ENCODE measurements at regions not wholly inside any gene's neighbourhood (a gene's known extent, or its start where the extent isn't known, plus 50 kb on each side); places are given as distances from the start of the nearest gene placed in this dataset.

GRCh38 chr13:74214321-74214720, 80.1 kb upstream of the KLF12 start:
- TF ChIP-seq, protein P1, sequence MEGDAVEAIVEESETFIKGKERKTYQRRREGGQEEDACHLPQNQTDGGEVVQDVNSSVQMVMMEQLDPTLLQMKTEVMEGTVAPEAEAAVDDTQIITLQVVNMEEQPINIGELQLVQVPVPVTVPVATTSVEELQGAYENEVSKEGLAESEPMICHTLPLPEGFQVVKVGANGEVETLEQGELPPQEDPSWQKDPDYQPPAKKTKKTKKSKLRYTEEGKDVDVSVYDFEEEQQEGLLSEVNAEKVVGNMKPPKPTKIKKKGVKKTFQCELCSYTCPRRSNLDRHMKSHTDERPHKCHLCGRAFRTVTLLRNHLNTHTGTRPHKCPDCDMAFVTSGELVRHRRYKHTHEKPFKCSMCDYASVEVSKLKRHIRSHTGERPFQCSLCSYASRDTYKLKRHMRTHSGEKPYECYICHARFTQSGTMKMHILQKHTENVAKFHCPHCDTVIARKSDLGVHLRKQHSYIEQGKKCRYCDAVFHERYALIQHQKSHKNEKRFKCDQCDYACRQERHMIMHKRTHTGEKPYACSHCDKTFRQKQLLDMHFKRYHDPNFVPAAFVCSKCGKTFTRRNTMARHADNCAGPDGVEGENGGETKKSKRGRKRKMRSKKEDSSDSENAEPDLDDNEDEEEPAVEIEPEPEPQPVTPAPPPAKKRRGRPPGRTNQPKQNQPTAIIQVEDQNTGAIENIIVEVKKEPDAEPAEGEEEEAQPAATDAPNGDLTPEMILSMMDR (IDR thresholded peaks at IDR 0.05) = no peak
- TF ChIP-seq EZH2 (IDR thresholded peaks at IDR 0.05) = no peak

Measured in neural progenitor cell (in vitro differentiated cells).